Ammon's horn (tissue), 1 donor: ENCODE measurements at regions not wholly inside any gene's neighbourhood (a gene's known extent, or its start where the extent isn't known, plus 50 kb on each side); places are given as distances from the start of the nearest gene placed in this dataset.

Experiments
- DNase-seq: peaks from one replicate; pipeline ENCODE4 v3.0.0-alpha.2; 2016; ENCODE audit warnings: low spot score

DNA sequence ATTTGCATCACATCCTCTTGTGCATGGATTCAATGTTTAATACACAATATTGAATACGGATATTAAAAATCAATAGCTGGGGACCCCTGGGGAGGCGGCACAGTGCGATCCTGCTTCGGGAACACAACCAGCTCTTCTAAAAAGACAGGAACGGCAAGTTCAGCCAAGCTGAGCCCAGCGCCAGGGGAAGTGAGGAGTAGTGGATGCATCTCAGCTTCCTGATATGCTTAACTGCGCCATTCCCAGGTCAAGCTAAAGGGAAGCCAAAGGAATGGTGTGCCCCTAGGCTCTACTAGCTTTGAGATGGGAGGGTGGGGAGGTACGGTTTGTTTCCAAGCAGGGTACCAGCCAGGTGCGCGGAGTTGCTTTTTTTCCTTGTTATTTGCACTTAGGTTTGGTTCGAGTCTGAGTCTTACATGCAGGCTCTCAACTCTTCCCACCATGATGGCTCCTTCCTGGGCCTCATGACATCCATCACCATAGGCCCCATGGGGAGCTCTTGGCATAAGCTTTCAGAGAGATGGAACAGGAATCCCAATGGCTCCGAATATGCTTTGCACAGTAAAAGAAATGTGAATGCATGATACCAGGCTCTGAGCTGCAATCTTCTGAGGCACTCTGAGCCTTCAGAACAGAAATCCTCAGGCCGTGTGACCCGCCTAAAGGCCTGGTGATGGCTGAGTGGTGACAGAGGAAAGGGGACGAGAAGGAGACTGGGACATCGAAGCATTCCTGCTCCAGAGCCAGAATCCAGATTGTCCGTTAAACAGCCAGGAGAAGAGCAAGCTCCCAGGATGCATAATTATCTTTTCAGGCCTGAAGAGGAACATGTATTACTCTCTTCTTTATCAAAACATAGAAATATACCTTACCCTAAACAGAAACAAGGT, 51.8 kb upstream of the BCOR start:
- DNase-seq: no peak

DNA sequence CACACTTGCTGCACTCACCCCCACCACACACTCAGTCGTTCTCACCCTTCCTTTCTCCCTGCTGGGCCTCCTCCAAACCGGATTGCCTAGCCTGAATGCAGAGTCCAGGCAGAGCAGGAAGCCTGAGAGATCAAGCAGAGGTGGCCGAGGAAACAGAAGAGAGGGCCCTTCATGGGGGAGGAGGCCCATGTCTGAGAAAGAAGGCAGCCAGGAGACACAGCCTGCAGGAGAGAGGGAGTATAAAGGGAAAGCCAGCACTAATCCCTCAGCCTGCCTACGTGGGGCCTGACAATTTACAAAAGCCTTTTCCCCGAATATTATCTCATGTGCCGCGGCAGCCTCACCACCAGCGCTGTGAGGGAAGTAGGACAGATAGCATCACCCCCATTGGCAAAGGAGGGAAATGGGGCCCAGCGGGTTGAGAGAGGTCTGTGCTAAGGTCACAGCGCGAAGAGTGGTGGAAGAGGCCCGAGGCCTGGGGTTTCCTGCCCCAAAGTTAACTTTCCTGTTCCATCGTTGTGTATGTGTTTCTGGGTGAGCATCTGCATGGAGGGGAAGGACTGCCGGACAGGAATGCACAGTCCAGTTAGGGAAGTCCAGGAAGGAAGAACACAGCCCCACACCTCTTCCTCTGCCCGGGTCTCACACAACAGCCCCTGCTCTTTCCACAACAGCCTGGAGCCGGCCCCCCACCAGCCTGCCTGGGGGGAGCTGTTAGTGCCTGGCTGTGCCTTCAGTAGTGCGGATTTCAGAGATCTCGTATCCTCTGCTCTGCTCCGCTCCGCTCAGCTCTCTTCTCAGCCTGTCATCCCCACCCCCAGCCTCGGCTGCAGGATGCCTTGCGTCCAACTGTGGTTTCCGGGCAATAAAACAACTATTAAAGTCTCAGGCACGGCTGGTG, 50.9 kb upstream of the BCOR start:
- no peak for DNase-seq

DNA sequence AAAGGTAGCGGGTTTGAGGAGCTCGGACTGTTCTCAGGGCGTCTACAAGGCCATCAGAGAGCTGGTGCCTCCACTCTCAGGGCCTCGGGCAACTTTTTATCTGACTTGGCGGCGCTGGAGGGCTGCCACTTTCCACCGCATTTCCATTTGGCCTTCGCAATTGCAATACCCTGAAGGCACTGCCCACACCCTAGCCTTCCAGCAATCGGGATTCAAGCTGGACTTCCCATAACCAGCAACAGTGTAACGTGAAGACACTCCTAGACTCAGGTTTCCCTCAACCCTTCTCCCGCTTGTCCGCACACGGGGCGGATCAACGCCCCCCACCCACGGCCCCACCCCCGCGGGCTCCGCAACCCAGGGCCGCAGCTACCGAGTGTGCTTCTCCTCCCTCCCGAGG, 50.2 kb upstream of the BCOR start:
- no peak for DNase-seq
